Liver (tissue), 8 donors: ENCODE measurements at regions not wholly inside any gene's neighbourhood (a gene's known extent, or its start where the extent isn't known, plus 50 kb on each side); places are given as distances from the start of the nearest gene placed in this dataset.

Experiments used
- DNase-seq: peaks from one replicate; pipeline ENCODE4 v3.0.0-alpha.2; 2017; ENCODE audit warnings: low spot score
- H3K27ac ChIP-seq, 2 donors: one replicate each; pipeline ENCODE4 v1.7.0; 2013; ENCODE audit warnings: inconsistent platforms in 2 of 2, low read length in 2 of 2, control low read depth in 1 of 2, low read depth in 1 of 2, mild to moderate bottlenecking in 1 of 2
- H3K27me3 ChIP-seq, 4 donors: one replicate each; pipeline versions ENCODE4 v1.6.1 to v1.7.0; 2013; ENCODE audit warnings: low read length in 3 of 4, inconsistent platforms in 1 of 4, mild to moderate bottlenecking in 1 of 4, moderate library complexity in 1 of 4; ENCODE audit not compliant: control insufficient read depth in 4 of 4, insufficient read depth in 4 of 4
- H3K36me3 ChIP-seq, 4 donors: one replicate each; pipeline versions ENCODE4 v1.6.1 to v1.7.0; 2013; ENCODE audit warnings: low read length in 3 of 4, mild to moderate bottlenecking in 3 of 4, low read depth in 1 of 4, moderate library complexity in 1 of 4; ENCODE audit not compliant: control insufficient read depth in 4 of 4, insufficient read depth in 3 of 4
- H3K4me1 ChIP-seq, 4 donors: one replicate each; pipeline versions ENCODE4 v1.6.1 to v1.7.0; 2013; ENCODE audit warnings: low read length in 3 of 4, mild to moderate bottlenecking in 3 of 4, moderate library complexity in 1 of 4; ENCODE audit not compliant: control insufficient read depth in 4 of 4, insufficient read depth in 4 of 4
- H3K4me3 ChIP-seq, 3 donors: one replicate each; pipeline versions ENCODE4 v1.6.1 to v1.7.0; 2013; ENCODE audit warnings: low read length in 3 of 3, control low read depth in 1 of 3, low read depth in 1 of 3, mild to moderate bottlenecking in 1 of 3
- H3K9ac ChIP-seq, 2 donors: one replicate each; pipeline ENCODE4 v1.7.0; 2013; ENCODE audit warnings: low read length in 2 of 2, mild to moderate bottlenecking in 2 of 2, moderate library complexity in 2 of 2, control low read depth in 1 of 2, low read depth in 1 of 2
- H3K9me3 ChIP-seq, 4 donors: one replicate each; pipeline versions ENCODE4 v1.6.1 to v1.7.0; 2013; ENCODE audit warnings: low read length in 3 of 4; ENCODE audit not compliant: control insufficient read depth in 4 of 4
- ATF3 ChIP-seq: IDR thresholded peaks from 2 replicates; pipeline ENCODE4 v1.6.1; 2016; ENCODE audit warnings: antibody characterized with exemption
- CTCF ChIP-seq: fragments of 150-350 bp; IDR thresholded peaks from 2 replicates; pipeline ENCODE4 v1.5.1; 2017; ENCODE audit warnings: improper control_type of control experiment, low read depth, low read length; ENCODE audit not compliant: missing input control
- EGR1 ChIP-seq, 2 donors: IDR thresholded peaks; 2 replicates each; pipeline ENCODE4 v1.6.1; 2016 to 2018; ENCODE audit warnings: antibody characterized with exemption in 2 of 2, low read depth in 2 of 2
- FOXA2 ChIP-seq: IDR thresholded peaks from 2 replicates; pipeline ENCODE4 v1.6.1; 2016; ENCODE audit warnings: antibody characterized with exemption
- HNF4A ChIP-seq, 2 donors: conservative IDR thresholded peaks; 2 replicates each; pipeline ENCODE4 v1.6.1; 2016; ENCODE audit warnings: antibody characterized with exemption in 2 of 2, mild to moderate bottlenecking in 2 of 2
- JUND ChIP-seq, 2 donors: IDR thresholded peaks; 2 replicates each; pipeline ENCODE4 v1.6.1; 2016; ENCODE audit warnings: antibody characterized with exemption in 2 of 2
- RAD21 ChIP-seq, 2 donors: IDR thresholded peaks; 2 replicates each; pipeline ENCODE4 v1.6.1; 2016; ENCODE audit warnings: antibody characterized with exemption in 2 of 2, mild to moderate bottlenecking in 2 of 2
- SP1 ChIP-seq: IDR thresholded peaks from 2 replicates; pipeline ENCODE4 v1.6.1; 2018; ENCODE audit warnings: antibody characterized with exemption, mild to moderate bottlenecking
- TAF1 ChIP-seq: conservative IDR thresholded peaks from 2 replicates; pipeline ENCODE4 v1.6.1; 2016; ENCODE audit warnings: antibody characterized with exemption, mild to moderate bottlenecking
- YY1 ChIP-seq: IDR thresholded peaks from 2 replicates; pipeline ENCODE4 v1.6.1; 2016; ENCODE audit warnings: antibody characterized with exemption, mild to moderate bottlenecking
- WGBS: extraction: QIAGEN DNeasy Blood & Tissue Kit; methylation state at CpG from one replicate; pipeline ENCODE4 v1.1.7; 2013; 5-methylcytosine and 5-hydroxymethylcytosine counted together
- TF ChIP-seq, protein P1 (sequence below): IDR thresholded peaks from 2 replicates; pipeline ENCODE4 v1.6.1; 2016; ENCODE audit warnings: antibody characterized with exemption, mild to moderate bottlenecking
- TF ChIP-seq, protein P2 (sequence below): IDR thresholded peaks from 2 replicates; pipeline ENCODE4 v1.6.1; 2016; ENCODE audit warnings: antibody characterized with exemption
- donor health status: healthy.
- donor health status: healthy.
- donor health status: healthy.
- donor health status: healthy.
- donor health status: healthy.

- no peaks in the 10 kb centered on the region for H3K36me3 ChIP-seq
- H3K27me3 ChIP-seq: no peaks in the 10 kb centered on the region
- TF ChIP-seq HNF4A (conservative IDR thresholded peaks at IDR 0.05) (peak in 1 of 2 donors; percentile 8), YY1 (no peak)
- no peak for DNase-seq
- H3K4me3 ChIP-seq: no peak overlapping the region
- H3K27ac ChIP-seq: no peak overlapping the region
- WGBS: 80% methylated on average over 1 of the region's 1 CpG
- no peak overlapping the region for H3K9ac ChIP-seq
- H3K9me3 ChIP-seq: no peaks in the 10 kb centered on the region
- no peaks in the 10 kb centered on the region for H3K4me1 ChIP-seq
Measured at GRCh38 chr3:147914532-147914931, 505.4 kb downstream of the ZIC1 start.

DNA sequence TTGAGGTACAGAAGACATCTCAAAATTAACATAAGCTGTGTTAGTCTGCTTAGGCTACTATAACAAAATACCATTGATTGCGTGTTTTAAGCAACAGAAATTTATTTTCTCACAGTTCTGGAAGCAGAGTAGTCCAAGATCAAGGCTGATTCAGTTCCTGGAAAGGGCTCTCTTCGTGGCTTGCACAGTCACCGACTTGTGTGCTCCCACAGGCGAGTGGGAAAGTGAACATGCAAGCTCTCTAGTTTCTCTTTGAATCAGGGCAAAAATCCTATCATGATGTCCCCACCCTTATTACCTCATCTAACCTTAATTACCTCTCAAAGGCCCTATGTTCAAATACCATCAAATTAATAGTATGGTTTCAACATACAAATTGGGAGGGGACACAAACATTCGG is 505.9 kb downstream of the ZIC1 start:
- no peak for DNase-seq
- WGBS: 53% methylated on average over 5 of the region's 5 CpGs

More for the DNA sequence above, 505.9 kb downstream of the ZIC1 start:
- no peak overlapping the region for H3K9ac ChIP-seq
- no peaks in the 10 kb centered on the region for H3K9me3 ChIP-seq
- H3K4me1 ChIP-seq: no peaks in the 10 kb centered on the region
- no peak overlapping the region for H3K4me3 ChIP-seq
- no peaks in the 10 kb centered on the region for H3K27me3 ChIP-seq
- H3K27ac ChIP-seq: no peak overlapping the region
- TF ChIP-seq SP1: no peak
- TF ChIP-seq FOXA2: no peak
- no peak for TF ChIP-seq HNF4A (conservative IDR thresholded peaks at IDR 0.05)
- no peak for TF ChIP-seq CTCF
- no peak for TF ChIP-seq ATF3
- no peak for TF ChIP-seq EGR1 (IDR thresholded peaks at IDR 0.05; ENCODE audit: low read depth in 2 of 2)
- no peak for TF ChIP-seq RAD21 (IDR thresholded peaks at IDR 0.05)
- TF ChIP-seq JUND (IDR thresholded peaks at IDR 0.05): no peak
- TF ChIP-seq, protein P1, sequence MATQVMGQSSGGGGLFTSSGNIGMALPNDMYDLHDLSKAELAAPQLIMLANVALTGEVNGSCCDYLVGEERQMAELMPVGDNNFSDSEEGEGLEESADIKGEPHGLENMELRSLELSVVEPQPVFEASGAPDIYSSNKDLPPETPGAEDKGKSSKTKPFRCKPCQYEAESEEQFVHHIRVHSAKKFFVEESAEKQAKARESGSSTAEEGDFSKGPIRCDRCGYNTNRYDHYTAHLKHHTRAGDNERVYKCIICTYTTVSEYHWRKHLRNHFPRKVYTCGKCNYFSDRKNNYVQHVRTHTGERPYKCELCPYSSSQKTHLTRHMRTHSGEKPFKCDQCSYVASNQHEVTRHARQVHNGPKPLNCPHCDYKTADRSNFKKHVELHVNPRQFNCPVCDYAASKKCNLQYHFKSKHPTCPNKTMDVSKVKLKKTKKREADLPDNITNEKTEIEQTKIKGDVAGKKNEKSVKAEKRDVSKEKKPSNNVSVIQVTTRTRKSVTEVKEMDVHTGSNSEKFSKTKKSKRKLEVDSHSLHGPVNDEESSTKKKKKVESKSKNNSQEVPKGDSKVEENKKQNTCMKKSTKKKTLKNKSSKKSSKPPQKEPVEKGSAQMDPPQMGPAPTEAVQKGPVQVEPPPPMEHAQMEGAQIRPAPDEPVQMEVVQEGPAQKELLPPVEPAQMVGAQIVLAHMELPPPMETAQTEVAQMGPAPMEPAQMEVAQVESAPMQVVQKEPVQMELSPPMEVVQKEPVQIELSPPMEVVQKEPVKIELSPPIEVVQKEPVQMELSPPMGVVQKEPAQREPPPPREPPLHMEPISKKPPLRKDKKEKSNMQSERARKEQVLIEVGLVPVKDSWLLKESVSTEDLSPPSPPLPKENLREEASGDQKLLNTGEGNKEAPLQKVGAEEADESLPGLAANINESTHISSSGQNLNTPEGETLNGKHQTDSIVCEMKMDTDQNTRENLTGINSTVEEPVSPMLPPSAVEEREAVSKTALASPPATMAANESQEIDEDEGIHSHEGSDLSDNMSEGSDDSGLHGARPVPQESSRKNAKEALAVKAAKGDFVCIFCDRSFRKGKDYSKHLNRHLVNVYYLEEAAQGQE: no peak
- no peak for TF ChIP-seq TAF1
- TF ChIP-seq, protein P2, sequence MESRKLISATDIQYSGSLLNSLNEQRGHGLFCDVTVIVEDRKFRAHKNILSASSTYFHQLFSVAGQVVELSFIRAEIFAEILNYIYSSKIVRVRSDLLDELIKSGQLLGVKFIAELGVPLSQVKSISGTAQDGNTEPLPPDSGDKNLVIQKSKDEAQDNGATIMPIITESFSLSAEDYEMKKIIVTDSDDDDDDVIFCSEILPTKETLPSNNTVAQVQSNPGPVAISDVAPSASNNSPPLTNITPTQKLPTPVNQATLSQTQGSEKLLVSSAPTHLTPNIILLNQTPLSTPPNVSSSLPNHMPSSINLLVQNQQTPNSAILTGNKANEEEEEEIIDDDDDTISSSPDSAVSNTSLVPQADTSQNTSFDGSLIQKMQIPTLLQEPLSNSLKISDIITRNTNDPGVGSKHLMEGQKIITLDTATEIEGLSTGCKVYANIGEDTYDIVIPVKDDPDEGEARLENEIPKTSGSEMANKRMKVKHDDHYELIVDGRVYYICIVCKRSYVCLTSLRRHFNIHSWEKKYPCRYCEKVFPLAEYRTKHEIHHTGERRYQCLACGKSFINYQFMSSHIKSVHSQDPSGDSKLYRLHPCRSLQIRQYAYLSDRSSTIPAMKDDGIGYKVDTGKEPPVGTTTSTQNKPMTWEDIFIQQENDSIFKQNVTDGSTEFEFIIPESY: no peak
- no peak for TF ChIP-seq YY1
- H3K36me3 ChIP-seq: no peaks in the 10 kb centered on the region
